ENCODE measurements at regions not wholly inside any gene's neighbourhood (a gene's known extent, or its start where the extent isn't known, plus 50 kb on each side); places are given as distances from the start of the nearest gene placed in this dataset.

- TF ChIP-seq CTCF (IDR thresholded peaks at IDR 0.05; ENCODE audit: poor library complexity) (no peak), EZH2 (IDR thresholded peaks at IDR 0.05; ENCODE audit: borderline replicate concordance) (no peak)
Measured at GRCh38 chr10:16360001-16360400, 76.8 kb upstream of the PTER start.

All from hepatocyte (in vitro differentiated cells).